GM21381 (cell line): ENCODE measurements at regions not wholly inside any gene's neighbourhood (a gene's known extent, or its start where the extent isn't known, plus 50 kb on each side); places are given as distances from the start of the nearest gene placed in this dataset.

Source experiments
- ATAC-seq: cut with Tn5 transposase; IDR thresholded peaks from one replicate; pipeline ENCODE4 v1.9.1; 2021; ENCODE audit warnings: mild to moderate bottlenecking, moderate library complexity; ENCODE audit not compliant: unreplicated experiment

GRCh38 chr2:237167934-237168333 is 82.2 kb downstream of the COPS8 start:
- ATAC-seq: no peak

- no peak for ATAC-seq
These were observed 84.3 kb downstream of the COPS8 start for GRCh38 chr2:237170020-237170419.

- ATAC-seq: no peak
These were observed 85.7 kb downstream of the COPS8 start for GRCh38 chr2:237171396-237171795.

GRCh38 chr2:237171881-237172280 is 86.2 kb downstream of the COPS8 start:
- ATAC-seq: no peak

- ATAC-seq: no peak
These were observed 91.4 kb downstream of the COPS8 start for GRCh38 chr2:237177052-237177451.

- no peak for ATAC-seq
These were observed 92.3 kb downstream of the COPS8 start for GRCh38 chr2:237177986-237178385.

- ATAC-seq: no peak
These were observed 92.7 kb downstream of the COPS8 start for GRCh38 chr2:237178396-237178795.

GRCh38 chr2:237179161-237179560 is 93.5 kb downstream of the COPS8 start:
- ATAC-seq: no peak

GRCh38 chr2:237180187-237180586 is 94.5 kb downstream of the COPS8 start:
- no peak for ATAC-seq

- no peak for ATAC-seq
These were observed 95.3 kb downstream of the COPS8 start for GRCh38 chr2:237180987-237181386.

- no peak for ATAC-seq
These were observed 96.2 kb downstream of the COPS8 start for GRCh38 chr2:237181844-237182243.

- ATAC-seq: no peak
These were observed 96.9 kb downstream of the COPS8 start for GRCh38 chr2:237182422-237183123.

GRCh38 chr2:237184192-237184918 is 98.7 kb downstream of the COPS8 start:
- no peak for ATAC-seq

GRCh38 chr2:237184919-237185552 is 99.3 kb downstream of the COPS8 start:
- ATAC-seq: no peak

- ATAC-seq: no peak
These were observed 99.8 kb downstream of the COPS8 start for GRCh38 chr2:237185553-237185925.

- ATAC-seq: no peak
These were observed 104.1 kb downstream of the COPS8 start for GRCh38 chr2:237189799-237190198.

GRCh38 chr2:237190966-237191713 is 105.5 kb downstream of the COPS8 start:
- no peak for ATAC-seq

- no peak for ATAC-seq
These were observed 106.0 kb downstream of the COPS8 start for GRCh38 chr2:237191714-237192081.

- no peak for ATAC-seq
These were observed 107.2 kb downstream of the COPS8 start for GRCh38 chr2:237192881-237193280.

- ATAC-seq: no peak
These were observed 107.7 kb downstream of the COPS8 start for GRCh38 chr2:237193436-237193835.

GRCh38 chr2:237194081-237194480 is 108.4 kb downstream of the COPS8 start:
- ATAC-seq: no peak
